Natural killer cell (primary cell): ENCODE measurements at regions not wholly inside any gene's neighbourhood (a gene's known extent, or its start where the extent isn't known, plus 50 kb on each side); places are given as distances from the start of the nearest gene placed in this dataset.

Source experiments
- ATAC-seq, 3 donors: fragments of 150-1000 bp in 2 of 3; fragments of 200-7000 bp in 1 of 3; cut with Tn5 transposase; 1 replicate in 1 of 3; 2 replicates in 2 of 3; pipeline ENCODE4 v1.10.0; 2021; ENCODE audit warnings: mild to moderate bottlenecking in 2 of 3, moderate library complexity in 2 of 3
- DNase-seq, 2 donors: peaks; one replicate each; pipeline versions ENCODE4 v3.0.0 to v3.0.0-alpha.2; 2013 to 2021; ENCODE audit warnings: mixed read lengths in 1 of 2
- H3K27ac ChIP-seq: one replicate; pipeline ENCODE4 v1.5.1; 2013; ENCODE audit warnings: mild to moderate bottlenecking, low read length
- H3K27me3 ChIP-seq: one replicate; pipeline ENCODE4 v1.6.1; 2013; ENCODE audit warnings: low read length; ENCODE audit not compliant: control insufficient read depth, insufficient read depth
- H3K36me3 ChIP-seq: one replicate; pipeline ENCODE4 v1.6.1; 2013; ENCODE audit warnings: low read length; ENCODE audit not compliant: control insufficient read depth, insufficient read depth
- H3K4me1 ChIP-seq: one replicate; pipeline ENCODE4 v1.6.1; 2013; ENCODE audit warnings: low read length; ENCODE audit not compliant: control insufficient read depth, insufficient read depth
- H3K4me3 ChIP-seq: one replicate; pipeline ENCODE4 v1.5.1; 2013; ENCODE audit warnings: low read length
- H3K9me3 ChIP-seq: one replicate; pipeline ENCODE4 v1.6.1; 2013; ENCODE audit warnings: low read length; ENCODE audit not compliant: control insufficient read depth, insufficient read depth
- H3K27ac Mint-ChIP-seq, 2 donors: one replicate each; pipeline ENCODE4 v1.8.0; 2022; ENCODE audit warnings: mild to moderate bottlenecking in 2 of 2, mixed read lengths in 2 of 2, moderate library complexity in 1 of 2
- H3K27me3 Mint-ChIP-seq, 2 donors: one replicate each; pipeline ENCODE4 v1.8.0; 2022; ENCODE audit warnings: low read depth in 2 of 2, mixed read lengths in 2 of 2
- H3K36me3 Mint-ChIP-seq: one replicate; pipeline ENCODE4 v1.8.0; 2022; ENCODE audit warnings: mixed read lengths
- H3K4me1 Mint-ChIP-seq, 2 donors: one replicate each; pipeline ENCODE4 v1.8.0; 2022; ENCODE audit warnings: mixed read lengths in 2 of 2
- H3K4me3 Mint-ChIP-seq: one replicate; pipeline ENCODE4 v1.8.0; 2022; ENCODE audit warnings: mild to moderate bottlenecking, moderate library complexity, mixed read lengths
- H3K9me3 Mint-ChIP-seq, 2 donors: one replicate each; pipeline ENCODE4 v1.8.0; 2022; ENCODE audit warnings: mixed read lengths in 2 of 2
- WGBS: methylation state at CpG from one replicate; pipeline ENCODE4 v1.1.7; 2013; ENCODE audit warnings: missing lambda C conversion rate; ENCODE audit not compliant: insufficient coverage; 5-methylcytosine and 5-hydroxymethylcytosine counted together
- intact Hi-C: fragments of 100-400 bp; cut with micrococcal nuclease; formaldehyde crosslinking; loops from one replicate; pipeline ENCODE4 v1.14.2; 2022
- TF ChIP-seq, protein P1 (sequence below): fragments of 200-600 bp; IDR thresholded peaks from one replicate; pipeline ENCODE4 v1.8.0; 2022; ENCODE audit warnings: antibody characterized with exemption

DNA sequence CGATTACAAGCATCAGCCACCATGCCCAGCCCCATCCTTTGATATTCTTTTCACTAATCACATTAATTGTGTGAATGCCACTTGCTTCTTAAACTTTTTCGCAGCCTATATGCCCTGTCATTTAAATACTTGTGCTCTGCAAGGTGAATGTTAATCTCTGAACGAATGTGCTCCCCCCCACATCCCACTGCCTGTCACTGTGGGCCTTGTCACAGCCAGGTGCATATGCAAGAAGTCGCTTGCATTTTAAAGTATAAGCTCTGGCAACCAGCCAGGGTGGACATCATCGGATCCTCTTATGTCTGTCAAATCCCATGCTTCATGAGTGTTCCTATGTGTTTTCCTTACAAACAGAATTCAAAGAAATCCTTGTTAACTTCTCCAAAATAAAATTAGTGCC is 304.4 kb downstream of the GALR1 start:
- H3K9me3 Mint-ChIP-seq: no peaks in the 10 kb centered on the region
- no peak overlapping the region for H3K27ac Mint-ChIP-seq
- ATAC-seq (no peak), DNase-seq (no peak)
- Histone ChIP-seq H3K27ac (no peak overlapping the region), H3K9me3 (no peaks in the 10 kb centered on the region), H3K36me3 (no peaks in the 10 kb centered on the region), H3K27me3 (no peaks in the 10 kb centered on the region), H3K4me3 (no peak overlapping the region), H3K4me1 (no peaks in the 10 kb centered on the region)
- H3K4me3 Mint-ChIP-seq: no peak overlapping the region
- intact Hi-C loops: no loop called here
- TF ChIP-seq, protein P1, sequence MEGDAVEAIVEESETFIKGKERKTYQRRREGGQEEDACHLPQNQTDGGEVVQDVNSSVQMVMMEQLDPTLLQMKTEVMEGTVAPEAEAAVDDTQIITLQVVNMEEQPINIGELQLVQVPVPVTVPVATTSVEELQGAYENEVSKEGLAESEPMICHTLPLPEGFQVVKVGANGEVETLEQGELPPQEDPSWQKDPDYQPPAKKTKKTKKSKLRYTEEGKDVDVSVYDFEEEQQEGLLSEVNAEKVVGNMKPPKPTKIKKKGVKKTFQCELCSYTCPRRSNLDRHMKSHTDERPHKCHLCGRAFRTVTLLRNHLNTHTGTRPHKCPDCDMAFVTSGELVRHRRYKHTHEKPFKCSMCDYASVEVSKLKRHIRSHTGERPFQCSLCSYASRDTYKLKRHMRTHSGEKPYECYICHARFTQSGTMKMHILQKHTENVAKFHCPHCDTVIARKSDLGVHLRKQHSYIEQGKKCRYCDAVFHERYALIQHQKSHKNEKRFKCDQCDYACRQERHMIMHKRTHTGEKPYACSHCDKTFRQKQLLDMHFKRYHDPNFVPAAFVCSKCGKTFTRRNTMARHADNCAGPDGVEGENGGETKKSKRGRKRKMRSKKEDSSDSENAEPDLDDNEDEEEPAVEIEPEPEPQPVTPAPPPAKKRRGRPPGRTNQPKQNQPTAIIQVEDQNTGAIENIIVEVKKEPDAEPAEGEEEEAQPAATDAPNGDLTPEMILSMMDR: no peak
- H3K27me3 Mint-ChIP-seq: peaks cover 3 to 35% of the 10 kb centered on the region in 2 donors
- WGBS: 86% methylated on average over 5 of the region's 5 CpGs
- no peaks in the 10 kb centered on the region for H3K4me1 Mint-ChIP-seq
- H3K36me3 Mint-ChIP-seq: no peaks in the 10 kb centered on the region

DNA sequence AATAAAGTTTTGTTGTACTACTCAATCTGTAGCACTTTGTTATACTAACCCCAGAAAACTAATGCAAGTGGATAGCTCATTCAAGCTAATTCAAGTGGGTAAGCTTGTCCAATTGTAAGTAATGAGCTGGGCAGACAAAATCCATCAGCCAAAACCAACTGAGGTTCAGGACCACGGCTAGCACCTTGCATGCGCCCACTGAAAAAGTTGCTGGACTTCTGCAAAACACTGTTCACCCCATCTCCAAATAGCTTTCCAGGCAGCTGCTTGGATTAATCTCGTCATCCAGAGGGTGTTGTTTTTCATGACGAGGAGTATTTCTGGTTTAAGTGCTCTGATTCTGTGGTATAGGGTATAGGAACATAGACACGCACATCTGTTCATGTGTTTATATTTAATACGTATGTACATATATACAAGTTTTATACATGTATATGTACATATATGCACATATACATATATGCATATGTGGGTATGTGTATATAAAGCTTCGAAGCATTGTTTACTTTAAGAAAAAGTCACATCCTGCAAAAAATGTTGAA is 307.5 kb downstream of the GALR1 start:
- TF ChIP-seq, protein P1: no peak
- DNase-seq (no peak), ATAC-seq (no peak)
- H3K27me3 ChIP-seq: no peaks in the 10 kb centered on the region
- Mint-ChIP-seq H3K9me3 (no peaks in the 10 kb centered on the region), H3K4me1 (no peaks in the 10 kb centered on the region), H3K36me3 (no peaks in the 10 kb centered on the region), H3K27me3 (peaks cover 7 to 31% of the 10 kb centered on the region in 2 donors), H3K4me3 (no peak overlapping the region), H3K27ac (no peak overlapping the region)
- no peak overlapping the region for H3K27ac ChIP-seq
- no peak overlapping the region for H3K4me3 ChIP-seq
- intact Hi-C loops: no loop called here
- no peaks in the 10 kb centered on the region for H3K4me1 ChIP-seq
- H3K36me3 ChIP-seq: no peaks in the 10 kb centered on the region
- H3K9me3 ChIP-seq: no peaks in the 10 kb centered on the region
- 67% methylated on average over 2 of the region's 7 CpGs for WGBS

DNA sequence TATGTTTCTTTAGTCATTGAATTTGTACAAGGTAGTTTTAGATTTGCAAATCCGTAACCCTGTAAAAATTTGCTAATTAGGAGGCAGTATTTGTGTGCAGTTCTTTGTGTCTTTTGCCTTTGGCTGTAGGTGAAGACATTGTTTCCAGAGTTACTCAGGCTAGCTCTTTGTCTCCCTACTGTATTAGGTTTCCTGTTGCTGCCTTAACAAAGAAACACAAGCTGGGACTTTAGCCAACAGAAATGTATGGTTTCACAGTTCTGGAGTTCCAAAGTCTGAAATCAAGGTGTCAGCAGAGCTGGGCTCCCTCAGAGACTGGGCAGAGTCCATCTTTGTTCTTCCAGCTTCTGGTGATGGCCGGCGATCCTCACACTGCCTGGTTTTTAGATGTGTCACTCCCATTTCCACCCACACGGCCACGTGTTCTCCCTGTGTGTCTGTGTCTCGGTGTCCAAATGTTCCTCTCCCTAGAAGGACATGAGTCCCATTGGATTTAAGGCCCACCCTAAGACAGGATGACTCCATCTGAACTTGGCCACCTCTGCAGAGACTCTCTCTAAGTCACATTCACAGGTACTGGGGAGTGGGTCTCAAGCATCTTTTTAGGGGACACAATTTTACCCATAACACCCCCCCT is 309.7 kb downstream of the GALR1 start:
- H3K4me1 Mint-ChIP-seq: no peaks in the 10 kb centered on the region
- H3K9me3 Mint-ChIP-seq: no peaks in the 10 kb centered on the region
- intact Hi-C loops: no loop called here
- H3K27ac Mint-ChIP-seq: no peak overlapping the region
- H3K4me3 ChIP-seq: no peak overlapping the region
- H3K4me1 ChIP-seq: no peaks in the 10 kb centered on the region
- H3K9me3 ChIP-seq: no peaks in the 10 kb centered on the region
- DNase-seq (no peak), ATAC-seq (no peak)
- no peaks in the 10 kb centered on the region for H3K27me3 ChIP-seq
- no peak overlapping the region for H3K4me3 Mint-ChIP-seq
- WGBS: 74% methylated on average over 6 of the region's 6 CpGs
- TF ChIP-seq, protein P1: no peak
- no peaks in the 10 kb centered on the region for H3K36me3 ChIP-seq
- H3K27me3 Mint-ChIP-seq: peaks cover 7 to 31% of the 10 kb centered on the region in 2 donors
- no peaks in the 10 kb centered on the region for H3K36me3 Mint-ChIP-seq
- H3K27ac ChIP-seq: no peak overlapping the region
